Transverse colon (tissue), 4 donors: ENCODE measurements at regions not wholly inside any gene's neighbourhood (a gene's known extent, or its start where the extent isn't known, plus 50 kb on each side); places are given as distances from the start of the nearest gene placed in this dataset.

ENCODE experiments used
- EP300 ChIP-seq: sonication (generic); formaldehyde crosslinking; IDR thresholded peaks from one replicate; pipeline ENCODE4 v1.6.1; 2017; ENCODE audit warnings: antibody characterized with exemption, low read depth
- POLR2A ChIP-seq: fragments of 450-650 bp; IDR thresholded peaks from one replicate; pipeline ENCODE4 v1.6.1; 2016; ENCODE audit warnings: antibody characterized with exemption, mild to moderate bottlenecking, moderate library complexity
- POLR2AphosphoS5 ChIP-seq, 3 donors: sonication (generic); formaldehyde crosslinking; IDR thresholded peaks; one replicate each; pipeline ENCODE4 v1.6.1; 2016; ENCODE audit warnings: antibody characterized with exemption in 3 of 3
- TF ChIP-seq, protein P1 (sequence below), 5 experiments: fragments of 200-600 bp in 3 of 5; fragments of 450-650 bp in 2 of 5; sonication (generic) in 3 of 5; IDR thresholded peaks; 1 replicate in 2 of 5; 2 replicates in 3 of 5; pipeline ENCODE4 v1.5.1; 2016 to 2017; ENCODE audit warnings: antibody characterized with exemption in 5 of 5, inconsistent platforms in 3 of 5, mild to moderate bottlenecking in 2 of 5, moderate library complexity in 1 of 5

- TF ChIP-seq, protein P1, sequence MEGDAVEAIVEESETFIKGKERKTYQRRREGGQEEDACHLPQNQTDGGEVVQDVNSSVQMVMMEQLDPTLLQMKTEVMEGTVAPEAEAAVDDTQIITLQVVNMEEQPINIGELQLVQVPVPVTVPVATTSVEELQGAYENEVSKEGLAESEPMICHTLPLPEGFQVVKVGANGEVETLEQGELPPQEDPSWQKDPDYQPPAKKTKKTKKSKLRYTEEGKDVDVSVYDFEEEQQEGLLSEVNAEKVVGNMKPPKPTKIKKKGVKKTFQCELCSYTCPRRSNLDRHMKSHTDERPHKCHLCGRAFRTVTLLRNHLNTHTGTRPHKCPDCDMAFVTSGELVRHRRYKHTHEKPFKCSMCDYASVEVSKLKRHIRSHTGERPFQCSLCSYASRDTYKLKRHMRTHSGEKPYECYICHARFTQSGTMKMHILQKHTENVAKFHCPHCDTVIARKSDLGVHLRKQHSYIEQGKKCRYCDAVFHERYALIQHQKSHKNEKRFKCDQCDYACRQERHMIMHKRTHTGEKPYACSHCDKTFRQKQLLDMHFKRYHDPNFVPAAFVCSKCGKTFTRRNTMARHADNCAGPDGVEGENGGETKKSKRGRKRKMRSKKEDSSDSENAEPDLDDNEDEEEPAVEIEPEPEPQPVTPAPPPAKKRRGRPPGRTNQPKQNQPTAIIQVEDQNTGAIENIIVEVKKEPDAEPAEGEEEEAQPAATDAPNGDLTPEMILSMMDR (IDR thresholded peaks at IDR 0.05), result no peak
- TF ChIP-seq EP300, result no peak
- no peak for TF ChIP-seq POLR2AphosphoS5 (IDR thresholded peaks at IDR 0.05)
- no peak for TF ChIP-seq POLR2A
Measured at GRCh38 chr10:94101894-94102293, 108.2 kb downstream of the PLCE1 start.
